SK-N-SH treated with all-trans-retinoic acid at 6 μM for 48 hours (cell line): ENCODE measurements at regions not wholly inside any gene's neighbourhood (a gene's known extent, or its start where the extent isn't known, plus 50 kb on each side); places are given as distances from the start of the nearest gene placed in this dataset.

Experiments
- ATAC-seq: fragments of 200-7000 bp; cut with Tn5 transposase; 3 replicates; pipeline ENCODE4 v1.9.1; 2020; ENCODE audit warnings: mild to moderate bottlenecking, moderate library complexity
- ARNTL ChIP-seq: fragments of 450-650 bp; formaldehyde crosslinking; IDR thresholded peaks from 2 replicates; pipeline ENCODE4 v1.5.0; 2020; ENCODE audit warnings: low read depth, mild to moderate bottlenecking, moderate library complexity, borderline replicate concordance
- CSDC2 ChIP-seq: fragments of 250-450 bp; sonication (Bioruptor Pico); IDR thresholded peaks from 2 replicates; pipeline ENCODE4 v1.5.0; 2020; ENCODE audit warnings: mild to moderate bottlenecking, moderate library complexity
- ESRRG ChIP-seq: fragments of 250-450 bp; sonication (Bioruptor Pico); IDR thresholded peaks from 2 replicates; pipeline ENCODE4 v1.6.1; 2021; ENCODE audit warnings: mild to moderate bottlenecking
- GLIS3 ChIP-seq: fragments of 250-450 bp; sonication (Bioruptor Pico); IDR thresholded peaks from 2 replicates; pipeline ENCODE4 v1.5.0; 2020; ENCODE audit warnings: mild to moderate bottlenecking, moderate library complexity
- ISL1 ChIP-seq: fragments of 250-450 bp; sonication (Bioruptor Pico); IDR thresholded peaks from 2 replicates; pipeline ENCODE4 v2.1.2; 2022; ENCODE audit warnings: mild to moderate bottlenecking, moderate library complexity
- OSR1 ChIP-seq: fragments of 250-450 bp; sonication (Bioruptor Pico); IDR thresholded peaks from 2 replicates; pipeline ENCODE4 v1.8.0; 2022; ENCODE audit warnings: moderate library complexity, mild to moderate bottlenecking, inconsistent platforms
- PPARA ChIP-seq: fragments of 250-450 bp; sonication (Bioruptor Pico); IDR thresholded peaks from 2 replicates; pipeline ENCODE4 v1.5.0; 2020; ENCODE audit warnings: mild to moderate bottlenecking, borderline replicate concordance
- RARB ChIP-seq: fragments of 250-450 bp; sonication (Bioruptor Pico); IDR thresholded peaks from 2 replicates; pipeline ENCODE4 v1.8.0; 2021; ENCODE audit warnings: mild to moderate bottlenecking, moderate library complexity
- SNAI2 ChIP-seq: fragments of 250-450 bp; sonication (Bioruptor Pico); IDR thresholded peaks from 2 replicates; pipeline ENCODE4 v1.5.0; 2020; ENCODE audit warnings: mild to moderate bottlenecking, moderate library complexity
- TCF4 ChIP-seq: fragments of 250-450 bp; sonication (Bioruptor Pico); IDR thresholded peaks from 2 replicates; pipeline ENCODE4 v1.8.0; 2021; ENCODE audit warnings: mild to moderate bottlenecking, moderate library complexity, borderline replicate concordance
- TOX ChIP-seq: fragments of 250-450 bp; sonication (Bioruptor Pico); IDR thresholded peaks from 2 replicates; pipeline ENCODE4 v1.8.0; 2021; ENCODE audit warnings: mild to moderate bottlenecking, moderate library complexity, borderline replicate concordance
- ZC3H10 ChIP-seq: fragments of 250-450 bp; sonication (Bioruptor Pico); IDR thresholded peaks from 2 replicates; pipeline ENCODE4 v1.5.1; 2021; ENCODE audit warnings: mild to moderate bottlenecking, moderate library complexity
- ZFP3 ChIP-seq: fragments of 250-450 bp; sonication (Bioruptor Pico); IDR thresholded peaks from 2 replicates; pipeline ENCODE4 v1.5.0; 2020; ENCODE audit warnings: mild to moderate bottlenecking, moderate library complexity
- ZFP30 ChIP-seq: fragments of 450-650 bp; formaldehyde crosslinking; IDR thresholded peaks from 2 replicates; pipeline ENCODE4 v1.5.0; 2022; ENCODE audit warnings: mild to moderate bottlenecking, moderate library complexity
- ZNF565 ChIP-seq: fragments of 450-650 bp; formaldehyde crosslinking; conservative IDR thresholded peaks from 2 replicates; pipeline ENCODE4 v1.5.0; 2020; ENCODE audit warnings: low read depth, mild to moderate bottlenecking, moderate library complexity
- ZNF70 ChIP-seq: fragments of 450-650 bp; formaldehyde crosslinking; IDR thresholded peaks from 2 replicates; pipeline ENCODE4 v1.5.0; 2020; ENCODE audit warnings: mild to moderate bottlenecking, moderate library complexity
- ZNF8 ChIP-seq: fragments of 450-650 bp; formaldehyde crosslinking; IDR thresholded peaks from 2 replicates; pipeline ENCODE4 v1.5.0; 2020; ENCODE audit warnings: mild to moderate bottlenecking, moderate library complexity
- TF ChIP-seq, protein P1 (sequence below): fragments of 250-450 bp; sonication (Bioruptor Pico); IDR thresholded peaks from 2 replicates; pipeline ENCODE4 v1.8.0; 2021; ENCODE audit warnings: low read depth, mild to moderate bottlenecking, moderate library complexity, borderline replicate concordance
- TF ChIP-seq, protein P2 (sequence below): fragments of 250-450 bp; sonication (Bioruptor Pico); IDR thresholded peaks from 2 replicates; pipeline ENCODE4 v1.5.1; 2021; ENCODE audit warnings: mild to moderate bottlenecking, moderate library complexity
- TF ChIP-seq, protein P3 (sequence below): fragments of 250-450 bp; sonication (Bioruptor Pico); IDR thresholded peaks from 2 replicates; pipeline ENCODE4 v1.5.1; 2020; ENCODE audit warnings: low read depth, mild to moderate bottlenecking, moderate library complexity
- TF ChIP-seq, protein P4 (sequence below): fragments of 250-450 bp; sonication (Bioruptor Pico); IDR thresholded peaks from 2 replicates; pipeline ENCODE4 v1.5.0; 2020; ENCODE audit warnings: mild to moderate bottlenecking, moderate library complexity

DNA sequence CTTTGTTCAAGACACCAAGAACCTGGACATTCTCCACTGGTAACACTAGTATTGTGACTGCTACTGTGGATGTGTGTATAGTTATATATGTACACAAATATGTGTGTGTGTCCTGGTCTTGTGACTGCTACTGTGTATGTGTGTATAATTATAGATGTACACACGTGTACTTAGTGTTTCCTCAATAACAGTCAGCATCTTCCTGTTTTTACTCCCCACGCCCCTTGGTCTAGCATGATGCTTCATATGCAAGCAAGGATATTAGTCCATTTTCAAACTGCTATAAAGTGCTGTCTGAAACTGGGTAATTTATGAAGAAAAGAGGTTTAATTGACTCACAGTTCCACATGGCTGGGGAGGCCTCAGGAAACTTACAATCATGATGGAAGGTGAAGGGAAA lies 802.7 kb downstream of the RNF144A start:
- TF ChIP-seq SNAI2 (CRISPR knock-in tag): no peak
- TF ChIP-seq ZNF8 (CRISPR knock-in tag): no peak
- TF ChIP-seq, protein P1, sequence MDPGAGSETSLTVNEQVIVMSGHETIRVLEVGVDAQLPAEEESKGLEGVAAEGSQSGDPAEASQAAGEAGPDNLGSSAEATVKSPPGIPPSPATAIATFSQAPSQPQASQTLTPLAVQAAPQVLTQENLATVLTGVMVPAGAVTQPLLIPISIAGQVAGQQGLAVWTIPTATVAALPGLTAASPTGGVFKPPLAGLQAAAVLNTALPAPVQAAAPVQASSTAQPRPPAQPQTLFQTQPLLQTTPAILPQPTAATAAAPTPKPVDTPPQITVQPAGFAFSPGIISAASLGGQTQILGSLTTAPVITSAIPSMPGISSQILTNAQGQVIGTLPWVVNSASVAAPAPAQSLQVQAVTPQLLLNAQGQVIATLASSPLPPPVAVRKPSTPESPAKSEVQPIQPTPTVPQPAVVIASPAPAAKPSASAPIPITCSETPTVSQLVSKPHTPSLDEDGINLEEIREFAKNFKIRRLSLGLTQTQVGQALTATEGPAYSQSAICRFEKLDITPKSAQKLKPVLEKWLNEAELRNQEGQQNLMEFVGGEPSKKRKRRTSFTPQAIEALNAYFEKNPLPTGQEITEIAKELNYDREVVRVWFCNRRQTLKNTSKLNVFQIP (CRISPR knock-in tag): no peak
- TF ChIP-seq GLIS3: no peak
- ATAC-seq: no peak

DNA sequence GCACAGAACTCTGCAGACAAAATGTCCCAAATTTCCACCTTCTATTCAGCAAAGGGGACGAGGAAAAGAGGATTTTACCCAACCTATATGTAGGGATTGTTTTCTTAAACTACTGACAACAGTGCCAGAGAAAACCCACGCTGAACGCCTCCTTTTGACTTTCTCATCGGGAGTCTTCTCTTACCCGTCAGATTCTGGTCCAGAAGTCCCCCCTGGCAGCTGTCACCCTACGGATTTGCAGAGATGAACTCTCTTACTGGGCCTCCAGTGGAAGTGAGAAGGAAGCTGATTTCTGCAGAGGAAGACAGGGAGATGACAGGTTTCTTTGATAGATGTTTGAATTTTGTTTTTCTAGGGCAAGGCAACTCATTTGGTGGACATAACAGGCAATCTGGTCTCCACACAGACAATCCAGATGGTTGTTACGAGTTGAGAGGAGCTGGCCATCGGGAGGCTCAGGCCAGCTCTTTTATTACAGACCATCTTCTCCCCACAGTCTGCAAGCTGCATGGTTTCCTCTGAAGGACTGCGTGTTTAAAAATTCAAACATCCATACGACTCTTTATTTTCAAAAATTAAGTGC lies 804.3 kb downstream of the RNF144A start:
- ATAC-seq: no peak
- TF ChIP-seq ZC3H10 (no peak), ZFP30 (CRISPR knock-in tag) (no peak), PPARA (CRISPR knock-in tag) (no peak), SNAI2 (CRISPR knock-in tag) (no peak), ARNTL (CRISPR knock-in tag) (no peak), ESRRG (CRISPR knock-in tag) (no peak), OSR1 (CRISPR knock-in tag) (no peak), CSDC2 (CRISPR knock-in tag) (no peak), ZNF70 (CRISPR knock-in tag) (no peak), TOX (CRISPR knock-in tag) (no peak), RARB (CRISPR knock-in tag) (no peak), ISL1 (no peak), ZNF8 (CRISPR knock-in tag) (no peak), TCF4 (CRISPR knock-in tag) (no peak), ZFP3 (CRISPR knock-in tag) (no peak)
- TF ChIP-seq, protein P2, sequence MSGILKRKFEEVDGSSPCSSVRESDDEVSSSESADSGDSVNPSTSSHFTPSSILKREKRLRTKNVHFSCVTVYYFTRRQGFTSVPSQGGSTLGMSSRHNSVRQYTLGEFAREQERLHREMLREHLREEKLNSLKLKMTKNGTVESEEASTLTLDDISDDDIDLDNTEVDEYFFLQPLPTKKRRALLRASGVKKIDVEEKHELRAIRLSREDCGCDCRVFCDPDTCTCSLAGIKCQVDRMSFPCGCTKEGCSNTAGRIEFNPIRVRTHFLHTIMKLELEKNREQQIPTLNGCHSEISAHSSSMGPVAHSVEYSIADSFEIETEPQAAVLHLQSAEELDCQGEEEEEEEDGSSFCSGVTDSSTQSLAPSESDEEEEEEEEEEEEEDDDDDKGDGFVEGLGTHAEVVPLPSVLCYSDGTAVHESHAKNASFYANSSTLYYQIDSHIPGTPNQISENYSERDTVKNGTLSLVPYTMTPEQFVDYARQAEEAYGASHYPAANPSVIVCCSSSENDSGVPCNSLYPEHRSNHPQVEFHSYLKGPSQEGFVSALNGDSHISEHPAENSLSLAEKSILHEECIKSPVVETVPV (CRISPR knock-in tag): no peak
- TF ChIP-seq, protein P3, sequence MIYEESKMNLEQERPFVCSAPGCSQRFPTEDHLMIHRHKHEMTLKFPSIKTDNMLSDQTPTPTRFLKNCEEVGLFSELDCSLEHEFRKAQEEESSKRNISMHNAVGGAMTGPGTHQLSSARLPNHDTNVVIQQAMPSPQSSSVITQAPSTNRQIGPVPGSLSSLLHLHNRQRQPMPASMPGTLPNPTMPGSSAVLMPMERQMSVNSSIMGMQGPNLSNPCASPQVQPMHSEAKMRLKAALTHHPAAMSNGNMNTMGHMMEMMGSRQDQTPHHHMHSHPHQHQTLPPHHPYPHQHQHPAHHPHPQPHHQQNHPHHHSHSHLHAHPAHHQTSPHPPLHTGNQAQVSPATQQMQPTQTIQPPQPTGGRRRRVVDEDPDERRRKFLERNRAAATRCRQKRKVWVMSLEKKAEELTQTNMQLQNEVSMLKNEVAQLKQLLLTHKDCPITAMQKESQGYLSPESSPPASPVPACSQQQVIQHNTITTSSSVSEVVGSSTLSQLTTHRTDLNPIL (CRISPR knock-in tag): no peak
- TF ChIP-seq, protein P1 (CRISPR knock-in tag): no peak
- TF ChIP-seq, protein P4, sequence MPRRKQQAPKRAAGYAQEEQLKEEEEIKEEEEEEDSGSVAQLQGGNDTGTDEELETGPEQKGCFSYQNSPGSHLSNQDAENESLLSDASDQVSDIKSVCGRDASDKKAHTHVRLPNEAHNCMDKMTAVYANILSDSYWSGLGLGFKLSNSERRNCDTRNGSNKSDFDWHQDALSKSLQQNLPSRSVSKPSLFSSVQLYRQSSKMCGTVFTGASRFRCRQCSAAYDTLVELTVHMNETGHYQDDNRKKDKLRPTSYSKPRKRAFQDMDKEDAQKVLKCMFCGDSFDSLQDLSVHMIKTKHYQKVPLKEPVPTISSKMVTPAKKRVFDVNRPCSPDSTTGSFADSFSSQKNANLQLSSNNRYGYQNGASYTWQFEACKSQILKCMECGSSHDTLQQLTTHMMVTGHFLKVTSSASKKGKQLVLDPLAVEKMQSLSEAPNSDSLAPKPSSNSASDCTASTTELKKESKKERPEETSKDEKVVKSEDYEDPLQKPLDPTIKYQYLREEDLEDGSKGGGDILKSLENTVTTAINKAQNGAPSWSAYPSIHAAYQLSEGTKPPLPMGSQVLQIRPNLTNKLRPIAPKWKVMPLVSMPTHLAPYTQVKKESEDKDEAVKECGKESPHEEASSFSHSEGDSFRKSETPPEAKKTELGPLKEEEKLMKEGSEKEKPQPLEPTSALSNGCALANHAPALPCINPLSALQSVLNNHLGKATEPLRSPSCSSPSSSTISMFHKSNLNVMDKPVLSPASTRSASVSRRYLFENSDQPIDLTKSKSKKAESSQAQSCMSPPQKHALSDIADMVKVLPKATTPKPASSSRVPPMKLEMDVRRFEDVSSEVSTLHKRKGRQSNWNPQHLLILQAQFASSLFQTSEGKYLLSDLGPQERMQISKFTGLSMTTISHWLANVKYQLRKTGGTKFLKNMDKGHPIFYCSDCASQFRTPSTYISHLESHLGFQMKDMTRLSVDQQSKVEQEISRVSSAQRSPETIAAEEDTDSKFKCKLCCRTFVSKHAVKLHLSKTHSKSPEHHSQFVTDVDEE (CRISPR knock-in tag): no peak

DNA sequence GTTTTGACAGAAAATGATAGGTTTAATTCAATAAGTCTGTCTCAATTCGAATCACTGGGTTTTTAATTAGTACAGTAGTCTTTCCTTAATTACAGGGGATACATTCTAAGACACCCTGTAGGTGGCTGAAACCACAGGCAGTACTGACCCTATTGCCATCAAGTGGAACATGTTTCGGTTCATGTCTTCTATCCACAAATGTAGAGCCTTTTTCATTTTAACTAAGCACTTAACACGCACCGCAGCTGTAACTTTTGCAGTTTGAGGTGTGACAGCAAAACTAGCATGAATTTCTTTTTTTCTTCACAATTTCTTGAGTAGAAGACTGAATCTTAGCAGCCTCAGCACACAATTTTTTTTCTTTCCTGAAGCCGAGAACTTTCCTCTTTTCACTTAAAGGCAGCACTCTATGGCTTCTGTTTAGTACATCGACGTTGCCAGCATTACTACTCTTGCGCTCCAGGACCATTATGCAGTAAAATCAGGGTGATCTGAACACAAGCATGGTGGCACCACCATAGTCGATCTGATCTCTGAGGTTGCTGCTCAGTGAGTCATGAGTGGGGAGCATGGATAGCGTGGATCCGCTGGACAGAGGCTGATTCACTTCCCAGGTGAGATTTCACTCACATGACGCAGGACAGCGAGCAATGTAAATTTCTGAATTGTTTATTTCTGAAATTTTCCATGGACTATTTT lies 805.1 kb downstream of the RNF144A start:
- no peak for ATAC-seq

More for the DNA sequence above, 805.1 kb downstream of the RNF144A start:
- TF ChIP-seq TOX (CRISPR knock-in tag) (no peak), ZNF565 (CRISPR knock-in tag) (no peak), ARNTL (CRISPR knock-in tag) (no peak), ESRRG (CRISPR knock-in tag) (no peak), TCF4 (CRISPR knock-in tag) (no peak), ZNF8 (CRISPR knock-in tag) (no peak)
- TF ChIP-seq, protein P2 (CRISPR knock-in tag): no peak
- TF ChIP-seq, protein P4 (CRISPR knock-in tag): no peak
